HG02943 (cell line): ENCODE measurements at regions not wholly inside any gene's neighbourhood (a gene's known extent, or its start where the extent isn't known, plus 50 kb on each side); places are given as distances from the start of the nearest gene placed in this dataset.
"Not testable (repeated sequence)": the region's sequence is repeated elsewhere in the genome, so short reads cannot be mapped to it uniquely, and the experiment has no call there.

Experiments used
- ATAC-seq: cut with Tn5 transposase; IDR thresholded peaks from one replicate; pipeline ENCODE4 v1.9.1; 2021; ENCODE audit warnings: mild to moderate bottlenecking, low read depth, moderate library complexity; ENCODE audit not compliant: unreplicated experiment

DNA sequence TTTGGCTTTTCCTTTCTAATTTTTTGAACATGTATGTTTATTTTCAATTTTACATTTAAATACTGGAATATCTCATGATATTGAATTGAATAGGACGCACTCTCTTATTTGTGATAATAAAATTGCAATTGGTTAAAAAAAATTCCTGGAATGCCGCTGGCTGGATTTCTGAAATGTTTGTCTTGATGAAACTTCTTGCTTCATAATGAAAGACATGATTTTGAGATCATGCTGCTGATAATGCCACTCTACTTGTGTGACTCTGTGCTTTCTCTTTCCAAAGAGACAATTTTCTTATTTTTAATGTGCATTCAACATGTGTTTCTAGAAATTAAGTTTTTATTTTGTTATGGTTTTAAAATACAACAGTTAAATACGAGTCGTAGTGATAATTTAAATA lies 465.7 kb upstream of the FAR2 start:
- ATAC-seq: no peak

DNA sequence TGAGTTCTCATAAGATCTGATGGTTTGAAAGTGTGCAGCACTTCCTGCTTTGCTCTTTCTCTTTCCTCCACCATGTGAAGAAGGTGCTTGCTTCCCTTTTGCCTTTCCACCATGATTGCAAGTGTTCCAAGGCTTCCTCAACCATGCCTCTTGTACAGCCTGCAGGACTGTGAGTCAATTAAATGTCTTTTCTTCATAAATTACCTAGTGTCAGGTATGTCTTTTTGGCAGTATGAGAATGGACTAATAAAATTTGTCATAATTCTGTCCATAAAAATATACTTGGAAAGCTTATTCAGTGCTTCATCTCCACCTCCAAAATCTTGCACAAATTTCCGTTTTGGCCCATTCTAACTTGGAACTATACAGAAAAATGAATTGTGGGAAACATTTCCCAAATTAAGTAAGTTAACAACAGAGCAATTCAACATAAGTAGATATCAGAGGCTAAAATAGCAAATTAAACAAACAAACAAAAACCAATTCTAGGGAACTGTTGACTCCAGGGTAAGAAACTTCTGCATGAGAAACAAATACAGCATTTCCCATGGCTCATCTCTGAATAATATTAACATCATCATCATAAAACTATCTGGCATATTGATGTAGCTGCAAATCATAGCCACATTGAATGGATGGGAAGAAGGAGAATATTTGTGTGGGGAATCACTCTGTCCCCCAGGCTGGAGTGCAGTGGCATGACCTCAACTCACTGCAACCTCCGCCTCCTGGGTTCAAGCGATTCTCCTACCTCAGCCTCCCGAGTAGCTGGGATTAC lies 459.5 kb upstream of the FAR2 start:
- ATAC-seq: no peak

DNA sequence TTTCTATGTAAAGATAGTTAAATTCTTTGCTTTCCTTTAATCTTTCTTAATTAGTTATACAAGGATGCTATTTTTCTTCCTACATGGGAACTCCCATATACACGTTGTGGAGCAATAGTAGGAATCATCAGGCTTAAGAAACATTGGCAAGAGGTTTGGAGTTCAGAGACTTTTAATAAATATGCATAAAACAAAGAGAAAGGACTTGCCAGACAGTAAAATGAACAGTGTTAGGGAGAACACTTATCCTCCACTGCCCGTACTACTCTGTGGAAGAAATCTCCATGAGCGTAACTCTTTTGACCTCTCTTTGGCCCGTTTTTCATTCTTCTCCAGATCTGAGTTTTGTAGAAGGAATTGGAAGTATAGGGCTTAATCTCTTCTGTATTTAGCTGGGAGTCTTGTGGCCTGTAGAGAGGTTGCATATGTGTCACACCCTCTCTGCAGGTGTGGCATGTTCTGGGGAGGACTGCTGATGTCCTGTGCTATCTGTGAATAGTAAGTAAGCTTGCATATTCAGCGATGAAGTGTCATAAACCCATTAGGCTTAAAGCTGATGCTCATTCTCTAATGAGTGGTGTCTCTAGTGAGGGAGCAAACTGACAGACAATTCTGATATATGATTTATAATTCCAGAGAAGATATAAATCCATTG lies 455.4 kb upstream of the FAR2 start:
- no peak for ATAC-seq

DNA sequence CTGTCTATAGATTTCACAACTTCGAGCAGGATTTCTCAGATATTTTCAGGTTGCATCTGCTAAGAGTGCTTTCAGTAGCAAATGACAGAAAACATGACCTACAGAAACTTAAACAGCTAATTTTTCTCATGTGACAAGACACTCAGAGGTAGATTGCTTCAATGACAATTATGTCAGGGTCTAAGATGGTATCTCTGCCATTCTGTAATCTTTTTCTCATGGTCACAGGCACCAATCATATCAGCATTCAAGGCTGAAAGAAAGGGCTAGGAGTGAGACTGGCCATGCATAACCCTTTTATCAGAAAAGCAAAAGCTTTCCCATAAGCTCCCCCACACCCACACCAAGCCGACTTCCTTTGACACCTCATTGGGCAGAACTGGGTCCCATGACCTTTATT lies 450.5 kb upstream of the FAR2 start:
- no peak for ATAC-seq

DNA sequence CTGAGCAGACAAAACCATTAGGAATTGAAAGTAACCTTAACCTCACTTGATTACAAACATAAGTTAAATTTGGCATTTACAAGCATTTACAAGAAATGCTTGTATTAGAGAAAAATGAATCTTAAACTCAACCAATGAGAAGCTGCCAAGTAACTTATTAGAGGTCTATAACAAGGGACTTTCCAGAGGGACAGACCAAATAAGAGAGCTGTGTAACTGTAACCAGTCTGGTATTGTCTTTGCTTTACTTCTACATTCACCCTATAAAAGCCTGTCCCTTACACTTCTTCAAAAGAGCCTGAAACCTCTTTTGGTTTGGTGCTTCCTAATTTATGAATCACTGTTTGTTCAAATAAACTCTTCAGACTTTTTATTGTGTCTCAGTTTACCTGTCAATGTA lies 450.0 kb upstream of the FAR2 start:
- no peak for ATAC-seq

DNA sequence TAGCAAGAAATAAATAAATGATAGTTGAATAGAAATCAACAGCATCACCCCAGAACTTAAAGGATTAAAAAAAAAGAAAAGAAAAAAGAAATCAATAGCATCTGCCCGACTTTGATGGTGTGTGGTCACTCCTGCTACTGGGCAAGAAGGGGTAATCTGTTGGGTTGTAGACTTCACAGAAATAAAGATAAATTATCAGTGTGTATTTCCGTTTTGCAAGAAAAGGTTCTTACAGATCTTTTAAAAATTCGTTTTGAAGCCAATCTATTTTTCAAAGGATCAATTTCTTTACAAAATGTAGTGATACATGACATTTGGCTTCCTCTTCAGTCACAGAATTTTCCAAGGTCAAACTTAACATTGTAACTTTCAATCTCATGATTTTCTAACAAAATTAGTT lies 448.9 kb upstream of the FAR2 start:
- ATAC-seq: no peak

DNA sequence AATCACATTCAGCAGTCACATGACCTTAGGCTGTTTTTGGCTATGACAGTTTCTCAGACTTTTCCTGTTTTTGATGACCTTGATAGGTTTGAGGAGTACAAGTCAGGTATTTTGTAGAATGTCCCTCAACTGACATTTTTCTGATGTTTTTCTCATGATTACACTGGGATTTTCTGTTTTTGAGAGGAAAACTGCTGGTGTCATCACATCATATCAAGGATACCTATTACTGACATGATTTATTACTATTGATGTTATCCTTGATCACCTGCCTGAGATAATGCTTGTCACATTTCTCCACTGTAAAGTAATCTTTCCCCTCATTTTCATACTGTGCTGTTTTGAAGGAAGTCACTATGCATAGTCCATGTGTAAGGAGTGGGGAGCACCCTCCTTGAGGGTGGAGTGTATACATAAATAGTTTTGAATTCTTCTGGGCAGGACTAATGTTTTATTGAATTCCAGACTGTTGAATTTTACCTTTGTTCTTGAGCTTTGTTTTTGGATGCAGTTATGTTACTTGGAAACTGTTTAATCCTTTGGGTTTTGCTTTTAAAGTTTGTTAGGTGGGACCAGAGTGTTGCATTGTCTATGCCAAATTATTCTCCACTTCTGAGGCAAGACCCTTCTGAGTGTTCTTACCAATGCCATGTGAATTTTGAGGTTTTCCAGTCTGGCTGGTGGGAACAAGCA lies 444.5 kb upstream of the FAR2 start:
- no peak for ATAC-seq

DNA sequence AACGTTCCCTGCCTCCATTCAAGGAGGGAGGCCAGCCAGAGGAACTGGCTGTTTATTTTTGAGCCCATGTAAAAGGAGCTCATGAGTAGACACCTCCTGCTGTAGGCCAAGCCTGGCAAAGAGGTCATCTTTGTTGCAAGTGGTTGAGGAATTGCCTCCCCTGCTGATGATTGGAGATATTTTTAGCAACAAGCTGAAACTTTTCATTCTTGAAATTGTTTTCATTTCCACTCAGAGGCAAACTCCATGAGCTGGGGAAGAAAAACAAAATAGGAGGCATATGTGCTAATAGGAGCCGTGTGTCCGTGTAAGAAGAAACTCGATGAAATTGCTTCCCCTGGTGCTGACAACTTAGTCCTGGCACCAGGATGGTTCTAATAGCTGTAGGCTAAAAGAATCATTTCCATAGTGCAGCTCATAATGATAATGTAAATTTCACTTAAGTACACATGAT lies 440.1 kb upstream of the FAR2 start:
- ATAC-seq: no peak

DNA sequence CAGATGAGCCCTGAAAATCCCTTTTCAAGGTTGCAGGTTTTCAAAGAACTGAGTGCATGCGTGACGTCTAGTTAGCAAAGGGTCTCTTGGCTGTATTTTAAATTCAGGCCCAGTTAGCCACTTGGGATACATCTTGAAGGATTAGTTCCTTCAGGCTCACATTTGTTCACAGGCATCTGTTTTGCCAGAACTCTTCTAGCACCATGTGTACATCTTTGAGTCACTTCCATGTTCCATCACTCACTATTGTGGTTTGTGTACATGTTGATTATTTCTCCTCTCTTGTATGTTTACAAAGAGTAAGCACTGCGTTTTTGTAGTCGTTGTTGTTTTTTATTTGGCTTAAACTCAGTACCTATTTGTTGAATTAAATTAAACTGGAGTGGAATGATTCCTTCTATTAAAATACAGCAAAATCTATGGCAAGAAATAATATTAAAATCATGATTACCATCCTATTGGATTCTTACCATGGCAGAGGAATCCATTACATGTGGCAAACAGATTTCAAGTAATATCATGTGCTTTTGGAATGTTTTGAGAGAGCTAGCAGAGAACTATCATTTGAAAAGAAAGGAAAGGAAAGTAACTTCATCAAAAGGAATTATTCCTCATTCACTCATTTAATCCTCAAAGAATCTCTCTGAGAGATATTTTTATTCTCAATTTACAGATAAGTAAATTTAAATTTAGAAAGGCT lies 438.9 kb upstream of the FAR2 start:
- no peak for ATAC-seq

DNA sequence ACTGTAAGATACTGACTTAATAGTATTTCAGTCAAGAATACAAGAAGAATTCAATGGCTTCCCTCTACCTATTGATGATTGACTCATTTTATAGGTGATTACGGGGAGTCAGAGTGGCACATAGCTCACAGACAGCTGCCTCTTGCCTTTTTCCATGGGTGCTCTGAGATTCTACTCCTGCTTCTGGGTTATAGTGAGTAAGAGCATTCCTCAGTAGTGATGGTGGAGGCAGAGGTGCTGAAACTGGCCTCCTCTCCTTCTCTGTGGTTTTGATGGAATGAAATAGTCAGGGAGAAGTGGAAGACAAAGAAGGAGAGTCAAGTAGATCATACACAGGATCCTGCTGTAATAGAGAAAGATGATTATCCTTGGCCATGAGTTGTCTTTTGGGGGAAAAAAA lies 438.2 kb upstream of the FAR2 start:
- ATAC-seq: no peak

DNA sequence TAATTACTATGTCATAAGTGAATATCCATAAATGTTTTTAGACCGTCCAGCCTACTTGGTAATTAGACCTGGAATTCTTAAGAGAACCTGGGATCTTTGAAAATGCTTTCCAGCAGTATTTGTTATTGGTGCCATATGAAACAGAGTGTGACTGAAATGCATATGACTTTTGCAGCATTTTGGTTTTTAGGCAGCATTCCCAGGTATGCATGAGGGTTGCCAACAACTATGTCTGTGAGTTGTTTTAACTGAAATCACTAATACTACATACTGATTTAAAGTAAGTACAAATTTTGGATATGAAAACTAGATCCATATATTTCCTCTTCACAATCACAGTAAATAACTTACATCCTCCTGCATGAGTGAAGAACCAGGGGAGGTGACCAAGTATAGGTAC lies 437.7 kb upstream of the FAR2 start:
- ATAC-seq: no peak

DNA sequence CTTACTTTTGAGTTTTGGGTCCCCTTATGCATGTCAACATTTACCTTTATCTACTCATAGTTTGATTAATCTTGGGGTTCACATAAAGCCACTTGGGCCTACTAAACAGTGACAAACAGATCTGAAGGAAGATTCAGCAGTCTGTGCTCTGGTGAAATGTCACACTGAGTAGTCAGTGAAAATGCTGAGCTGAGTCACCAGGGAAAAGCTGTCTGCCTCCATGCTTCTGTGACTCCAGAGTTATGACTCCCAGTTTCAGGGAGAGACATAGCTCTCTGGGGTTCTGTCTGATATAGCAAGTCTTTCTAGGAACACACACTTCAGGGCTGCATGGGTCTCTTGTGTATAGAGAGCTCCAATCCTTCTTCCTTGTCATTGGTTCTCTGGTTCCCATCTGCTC lies 406.3 kb upstream of the FAR2 start:
- no peak for ATAC-seq

DNA sequence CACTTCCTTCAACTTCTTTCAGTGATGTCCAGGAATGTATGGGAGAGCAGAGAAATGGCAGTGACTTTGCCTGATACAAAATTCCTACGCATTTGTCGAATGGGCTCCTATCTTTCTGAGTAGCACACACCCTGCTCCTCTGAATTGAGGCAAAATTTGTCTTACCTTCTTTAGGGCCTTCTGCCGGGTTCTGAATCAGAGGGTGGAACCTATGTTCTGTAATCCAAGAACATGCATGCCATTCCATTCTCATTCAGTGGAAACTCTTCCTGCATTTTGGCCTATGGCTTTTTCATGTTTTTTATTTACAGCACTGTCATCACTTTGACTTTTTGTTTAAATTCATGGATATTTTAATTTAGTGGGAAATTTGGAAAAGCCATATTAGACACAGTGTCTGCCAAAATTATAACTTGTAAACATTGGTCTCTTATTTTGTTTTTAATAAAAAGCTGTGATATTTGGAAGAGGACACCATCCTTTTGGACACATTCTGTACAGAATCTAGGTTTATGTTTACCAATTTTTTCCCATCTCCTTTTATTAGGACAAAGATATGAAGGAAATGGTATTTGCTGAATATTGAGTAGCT lies 402.2 kb upstream of the FAR2 start:
- no peak for ATAC-seq

DNA sequence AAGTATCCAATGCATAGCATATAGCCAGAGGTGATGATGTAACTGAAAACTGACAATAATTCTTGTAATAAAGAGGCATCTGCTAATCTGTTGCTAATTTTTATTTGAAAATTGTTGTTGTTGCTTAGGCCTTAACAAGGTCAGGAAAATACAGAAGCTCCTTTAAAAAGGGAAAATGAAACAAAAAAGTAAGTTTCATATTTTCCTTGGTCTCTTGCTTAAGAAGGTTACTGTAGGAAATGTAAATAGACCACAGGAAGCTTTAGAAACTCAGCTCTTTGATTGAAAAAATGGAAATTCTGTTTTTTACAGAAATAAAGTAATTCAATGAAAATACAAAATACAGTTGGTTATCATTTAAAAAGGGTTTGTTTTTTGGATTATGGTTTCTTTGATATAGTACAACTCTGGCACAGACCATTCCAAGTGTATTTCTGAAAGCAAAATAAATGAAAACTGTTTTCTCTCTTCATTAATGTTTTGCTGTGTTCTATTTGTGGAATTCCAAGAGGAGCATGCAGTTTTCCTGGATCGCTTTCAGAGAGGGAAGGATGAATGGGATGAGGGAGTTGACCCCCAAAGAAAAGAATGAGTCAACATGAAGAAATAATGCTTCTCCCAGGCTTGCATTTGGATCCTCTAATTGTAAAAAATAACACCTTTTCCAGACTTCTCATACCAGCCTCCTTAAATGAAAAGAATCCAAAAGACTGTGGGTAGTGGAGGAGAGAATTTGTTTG lies 398.0 kb upstream of the FAR2 start:
- no peak for ATAC-seq

DNA sequence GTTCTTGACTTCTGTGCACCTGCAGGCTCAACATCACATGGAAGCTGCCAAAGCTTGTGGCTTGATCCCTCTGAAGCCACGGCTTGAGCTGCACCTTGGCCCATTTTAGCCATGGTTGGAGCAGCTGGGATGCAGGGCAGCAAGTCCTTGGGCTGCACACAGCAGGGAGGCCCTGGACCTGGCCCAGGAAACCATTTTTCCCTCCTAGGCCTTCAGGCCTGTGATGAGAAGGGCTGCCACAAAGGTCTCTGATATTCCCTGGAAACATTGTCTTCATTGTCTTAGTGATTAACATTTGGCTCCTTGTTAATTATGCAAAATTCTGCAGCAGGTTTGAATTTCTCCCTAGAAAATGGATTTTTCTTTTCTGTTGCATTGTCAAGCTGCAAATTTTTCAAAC lies 394.1 kb upstream of the FAR2 start:
- ATAC-seq: no peak

DNA sequence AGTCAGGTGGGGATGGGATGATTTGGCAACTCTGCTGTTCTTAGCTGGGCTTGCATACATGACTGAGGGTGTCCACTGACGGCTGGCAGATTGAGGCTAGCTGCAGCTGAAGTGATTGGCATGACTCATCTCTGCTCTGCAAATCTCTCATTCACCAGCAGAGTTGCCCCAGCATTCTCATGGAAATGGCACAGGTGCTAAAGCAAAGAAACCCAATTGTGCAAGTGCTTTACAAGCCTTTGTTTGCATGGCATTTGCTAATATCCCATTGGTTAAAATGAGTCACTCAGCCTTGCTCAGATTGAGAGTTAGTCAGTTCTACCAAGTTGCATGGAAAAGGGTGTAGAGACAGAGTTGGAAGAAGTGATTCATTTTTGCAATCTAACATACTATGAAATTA lies 389.7 kb upstream of the FAR2 start:
- no peak for ATAC-seq

DNA sequence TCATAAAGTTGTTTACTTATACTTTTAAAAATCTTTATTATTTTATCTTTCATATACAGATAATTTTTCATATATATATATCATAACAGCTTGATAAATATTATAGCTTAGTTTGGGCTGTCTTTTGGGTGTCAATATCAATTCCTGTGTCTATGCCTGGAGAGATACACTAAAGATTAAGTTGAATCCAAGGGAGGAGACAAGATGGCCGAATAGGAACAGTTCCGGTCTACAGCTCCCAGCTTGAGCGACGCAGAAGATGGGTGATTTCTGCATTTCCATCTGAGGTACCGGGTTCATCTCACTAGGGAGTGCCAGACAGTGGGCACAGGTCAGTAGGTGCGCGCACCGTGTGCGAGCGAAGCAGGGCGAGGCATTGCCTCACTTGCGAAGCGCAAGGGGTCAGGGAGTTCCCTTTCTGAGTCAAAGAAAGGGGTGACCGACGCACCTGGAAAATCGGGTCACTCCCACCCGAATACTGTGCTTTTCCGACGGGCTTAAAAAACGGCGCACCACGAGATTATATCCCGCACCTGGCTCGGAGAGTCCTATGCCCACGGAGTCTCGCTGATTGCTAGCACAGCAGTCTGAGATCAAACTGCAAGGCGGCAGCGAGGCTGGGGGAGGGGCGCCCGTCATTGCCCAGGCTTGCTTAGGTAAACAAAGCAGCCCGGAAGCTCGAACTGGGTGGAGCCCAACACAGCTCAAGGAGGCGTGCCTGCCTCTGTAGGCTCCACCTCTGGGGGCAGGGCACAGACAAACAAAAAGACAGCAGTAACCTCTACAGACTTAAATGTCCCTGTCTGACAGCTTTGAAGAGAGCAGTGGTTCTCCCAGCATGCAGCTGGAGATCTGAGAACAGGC lies 388.8 kb upstream of the FAR2 start:
- not testable (repeated sequence) for ATAC-seq

DNA sequence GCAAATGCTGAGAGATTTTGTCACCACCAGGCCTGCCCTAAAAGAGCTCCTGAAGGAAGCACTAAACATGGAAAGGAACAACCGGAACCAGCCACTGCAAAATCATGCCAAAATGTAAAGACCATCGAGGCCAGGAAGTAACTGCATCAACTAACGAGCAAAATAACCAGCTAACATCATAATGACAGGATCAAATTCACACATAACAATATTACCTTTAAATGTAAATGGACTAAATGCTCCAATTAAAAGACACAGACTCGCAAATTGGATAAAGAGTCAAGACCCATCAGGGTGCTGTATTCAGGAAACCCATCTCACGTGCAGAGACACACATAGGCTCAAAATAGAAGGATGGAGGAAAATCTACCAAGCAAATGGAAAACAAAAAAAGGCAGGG lies 387.2 kb upstream of the FAR2 start:
- not testable (repeated sequence) for ATAC-seq

DNA sequence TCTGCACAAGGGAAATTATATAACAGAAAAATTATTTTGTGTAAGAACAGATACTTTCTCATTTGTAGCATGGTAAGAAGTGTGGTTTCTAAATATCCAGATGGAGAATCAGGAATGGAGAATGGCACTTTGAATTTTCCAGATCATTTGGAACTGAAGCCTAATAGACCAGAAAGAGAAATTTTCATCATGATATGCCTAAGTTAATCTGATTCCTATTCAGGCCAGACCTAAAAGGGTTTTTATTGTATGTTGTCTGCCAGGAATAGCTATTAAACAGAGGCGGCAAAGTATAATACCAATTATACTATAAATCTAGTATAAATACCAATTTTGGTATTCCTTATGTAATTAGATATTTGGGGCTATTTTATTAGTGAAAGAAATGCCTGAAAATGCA lies 382.7 kb upstream of the FAR2 start:
- ATAC-seq: no peak
